ENCODE measurements at regions not wholly inside any gene's neighbourhood (a gene's known extent, or its start where the extent isn't known, plus 50 kb on each side); places are given as distances from the start of the nearest gene placed in this dataset.
A peak's percentile ranks its signal among the peaks of the same experiment; 100 is the strongest.
"Not testable (repeated sequence)": the region's sequence is repeated elsewhere in the genome, so short reads cannot be mapped to it uniquely, and the experiment has no call there.

- no peaks in the 10 kb centered on the region for H3K9me3 ChIP-seq (ENCODE audit: control insufficient read depth, low read length)
- H3K9ac ChIP-seq, result no peak overlapping the region
- H3K79me2 ChIP-seq, result no peaks in the 10 kb centered on the region
- H3K27ac ChIP-seq, result no peak overlapping the region
- no peak for TF ChIP-seq CTCF (IDR thresholded peaks at IDR 0.05)
- no peak overlapping the region for H3K4me3 ChIP-seq (ENCODE audit: low read depth, low read length)
- no peaks in the 10 kb centered on the region for H3K27me3 ChIP-seq (ENCODE audit: control insufficient read depth, insufficient read depth, low read length)
- H3K4me1 ChIP-seq, result no peaks in the 10 kb centered on the region
- H2AFZ ChIP-seq, result no peak overlapping the region
- H3K4me2 ChIP-seq (ENCODE audit: low read length), result no peak overlapping the region
- no peaks in the 10 kb centered on the region for H3K36me3 ChIP-seq (ENCODE audit: control insufficient read depth, insufficient read depth, low read length)
Observed at GRCh38 chr10:34941471-34942357, 126.6 kb upstream of the PARD3 start.

GRCh38 chr10:34940436-34940835, 125.3 kb upstream of the PARD3 start:
- no peak overlapping the region for H2AFZ ChIP-seq
- no peaks in the 10 kb centered on the region for H3K79me2 ChIP-seq
- H3K36me3 ChIP-seq (ENCODE audit: control insufficient read depth, insufficient read depth, low read length), result no peaks in the 10 kb centered on the region
- no peak overlapping the region for H3K4me2 ChIP-seq (ENCODE audit: low read length)
- TF ChIP-seq CTCF (IDR thresholded peaks at IDR 0.05), result no peak
- no peaks in the 10 kb centered on the region for H3K4me1 ChIP-seq
- H3K27ac ChIP-seq, result no peak overlapping the region
- H3K9me3 ChIP-seq (ENCODE audit: control insufficient read depth, low read length), result no peaks in the 10 kb centered on the region
- H3K27me3 ChIP-seq (ENCODE audit: control insufficient read depth, insufficient read depth, low read length), result no peaks in the 10 kb centered on the region
- no peak overlapping the region for H3K9ac ChIP-seq
- no peak overlapping the region for H3K4me3 ChIP-seq (ENCODE audit: low read depth, low read length)

- H3K36me3 ChIP-seq (ENCODE audit: control insufficient read depth, insufficient read depth, low read length), result no peaks in the 10 kb centered on the region
- H3K27me3 ChIP-seq (ENCODE audit: control insufficient read depth, insufficient read depth, low read length), result no peaks in the 10 kb centered on the region
- H3K4me2 ChIP-seq (ENCODE audit: low read length), result no peak overlapping the region
- no peak overlapping the region for H3K4me3 ChIP-seq (ENCODE audit: low read depth, low read length)
- no peak overlapping the region for H3K27ac ChIP-seq
- H3K79me2 ChIP-seq, result no peaks in the 10 kb centered on the region
- no peak for TF ChIP-seq CTCF (IDR thresholded peaks at IDR 0.05)
- no peaks in the 10 kb centered on the region for H3K4me1 ChIP-seq
- H3K9ac ChIP-seq, result no peak overlapping the region
- H3K9me3 ChIP-seq (ENCODE audit: control insufficient read depth, low read length), result no peaks in the 10 kb centered on the region
- H2AFZ ChIP-seq, result no peak overlapping the region
Observed at GRCh38 chr10:34938399-34938670, 123.2 kb upstream of the PARD3 start.

DNA sequence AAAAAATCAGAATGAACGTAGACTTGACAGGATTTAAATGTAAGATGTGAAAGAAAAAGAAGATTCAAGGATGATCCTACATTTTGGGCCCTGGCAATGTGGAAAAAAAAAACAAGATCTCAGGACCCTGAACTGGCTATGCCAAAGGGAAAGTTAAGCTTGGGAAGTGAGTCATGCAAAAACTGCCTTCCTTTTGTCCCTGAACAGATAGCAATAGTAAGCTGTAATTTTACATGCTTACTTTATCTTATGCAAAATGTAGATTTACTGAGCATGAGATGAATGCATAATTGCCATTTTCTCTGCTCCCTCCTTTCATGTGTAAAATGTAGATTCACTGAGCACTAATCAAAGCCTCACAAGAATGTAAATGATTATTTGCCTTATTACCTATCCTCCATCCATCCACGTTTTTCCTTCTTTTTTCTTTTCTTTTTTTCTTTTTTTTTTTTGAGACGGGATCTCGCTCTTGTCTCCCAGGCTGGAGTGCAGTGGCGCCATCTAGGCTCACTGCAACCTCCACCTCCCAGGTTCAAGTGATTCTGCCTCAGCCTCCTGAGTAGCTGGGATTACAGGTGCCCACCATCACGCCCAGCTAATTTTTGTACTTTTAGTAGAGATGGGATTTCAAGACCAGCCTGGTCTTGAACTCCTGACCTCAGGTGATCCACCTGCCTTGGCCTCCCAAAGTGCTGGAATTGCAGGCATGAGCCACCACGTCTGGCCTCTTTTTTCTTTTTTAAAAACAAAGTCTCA, 122.7 kb upstream of the PARD3 start:
- H3K4me1 ChIP-seq; H3K4me2 ChIP-seq (ENCODE audit: low read length); H3K36me3 ChIP-seq (ENCODE audit: control insufficient read depth, insufficient read depth, low read length); H3K9me3 ChIP-seq (ENCODE audit: control insufficient read depth, low read length); H3K27ac ChIP-seq; H3K4me3 ChIP-seq (ENCODE audit: low read depth, low read length); H2AFZ ChIP-seq; H3K9ac ChIP-seq; H3K27me3 ChIP-seq (ENCODE audit: control insufficient read depth, insufficient read depth, low read length); H3K79me2 ChIP-seq: not testable (repeated sequence)
- peak; percentile 21 for TF ChIP-seq CTCF (IDR thresholded peaks at IDR 0.05)
